Hepatocyte (in vitro differentiated cells): ENCODE measurements at regions not wholly inside any gene's neighbourhood (a gene's known extent, or its start where the extent isn't known, plus 50 kb on each side); places are given as distances from the start of the nearest gene placed in this dataset.

Experiments
- DNase-seq: peaks from one replicate; pipeline ENCODE4 v3.0.0-alpha.2; 2016; ENCODE audit warnings: low spot score
- H2AFZ ChIP-seq: fragments of 200-600 bp; sonication (generic); 2 replicates; pipeline ENCODE4 v1.6.0; 2016; ENCODE audit warnings: antibody characterized with exemption, mild to moderate bottlenecking
- H3K27ac ChIP-seq: fragments of 200-600 bp; sonication (generic); 2 replicates; pipeline ENCODE4 v1.5.1; 2016; ENCODE audit warnings: mild to moderate bottlenecking
- H3K27me3 ChIP-seq: fragments of 200-600 bp; sonication (generic); 2 replicates; pipeline ENCODE4 v1.6.1; 2016
- H3K36me3 ChIP-seq: fragments of 200-600 bp; sonication (generic); replicated peaks from 2 replicates; pipeline ENCODE4 v1.5.1; 2016; ENCODE audit warnings: low read depth; ENCODE audit not compliant: insufficient read depth
- H3K4me1 ChIP-seq: fragments of 200-600 bp; sonication (generic); 2 replicates; pipeline ENCODE4 v1.5.1; 2016; ENCODE audit warnings: mild to moderate bottlenecking, moderate library complexity; ENCODE audit not compliant: insufficient read depth
- H3K4me2 ChIP-seq: fragments of 200-600 bp; sonication (generic); 2 replicates; pipeline ENCODE4 v1.6.0; 2016
- H3K4me3 ChIP-seq: fragments of 200-600 bp; sonication (generic); 2 replicates; pipeline ENCODE4 v1.5.1; 2016; ENCODE audit warnings: mild to moderate bottlenecking
- H3K79me2 ChIP-seq: fragments of 200-600 bp; sonication (generic); 2 replicates; pipeline ENCODE4 v1.6.0; 2017; ENCODE audit warnings: mild to moderate bottlenecking
- H3K9me2 ChIP-seq: fragments of 200-600 bp; sonication (generic); replicated peaks from 2 replicates; pipeline ENCODE4 v1.6.0; 2017; ENCODE audit warnings: mild to moderate bottlenecking; ENCODE audit not compliant: insufficient read depth
- H3K9me3 ChIP-seq: fragments of 200-600 bp; sonication (generic); 2 replicates; pipeline ENCODE4 v1.5.1; 2016; ENCODE audit warnings: low read depth, mild to moderate bottlenecking
- H4K20me1 ChIP-seq: fragments of 200-600 bp; sonication (generic); 2 replicates; pipeline ENCODE4 v1.6.0; 2016; ENCODE audit warnings: mild to moderate bottlenecking; ENCODE audit not compliant: insufficient read depth, poor library complexity, severe bottlenecking
- EZH2 ChIP-seq: fragments of 200-600 bp; sonication (generic); IDR thresholded peaks from 2 replicates; pipeline ENCODE4 v1.6.1; 2016; ENCODE audit warnings: antibody characterized with exemption, mild to moderate bottlenecking, borderline replicate concordance
- EZH2phosphoT487 ChIP-seq: fragments of 200-600 bp; sonication (generic); IDR thresholded peaks from one replicate; pipeline ENCODE4 v1.6.1; 2018; ENCODE audit warnings: antibody characterized with exemption, mild to moderate bottlenecking, low read depth, moderate library complexity; ENCODE audit not compliant: unreplicated experiment, severe bottlenecking
- WGBS: methylation state at CpG from one replicate; pipeline ENCODE4 v1.1.6; 2016; ENCODE audit warnings: low lambda C conversion rate; ENCODE audit errors: missing lambda C conversion rate; 5-methylcytosine and 5-hydroxymethylcytosine counted together
- TF ChIP-seq, protein P1 (sequence below): fragments of 200-600 bp; sonication (generic); IDR thresholded peaks from 2 replicates; pipeline ENCODE4 v1.5.1; 2016; ENCODE audit warnings: antibody characterized with exemption, mild to moderate bottlenecking; ENCODE audit not compliant: poor library complexity

DNA sequence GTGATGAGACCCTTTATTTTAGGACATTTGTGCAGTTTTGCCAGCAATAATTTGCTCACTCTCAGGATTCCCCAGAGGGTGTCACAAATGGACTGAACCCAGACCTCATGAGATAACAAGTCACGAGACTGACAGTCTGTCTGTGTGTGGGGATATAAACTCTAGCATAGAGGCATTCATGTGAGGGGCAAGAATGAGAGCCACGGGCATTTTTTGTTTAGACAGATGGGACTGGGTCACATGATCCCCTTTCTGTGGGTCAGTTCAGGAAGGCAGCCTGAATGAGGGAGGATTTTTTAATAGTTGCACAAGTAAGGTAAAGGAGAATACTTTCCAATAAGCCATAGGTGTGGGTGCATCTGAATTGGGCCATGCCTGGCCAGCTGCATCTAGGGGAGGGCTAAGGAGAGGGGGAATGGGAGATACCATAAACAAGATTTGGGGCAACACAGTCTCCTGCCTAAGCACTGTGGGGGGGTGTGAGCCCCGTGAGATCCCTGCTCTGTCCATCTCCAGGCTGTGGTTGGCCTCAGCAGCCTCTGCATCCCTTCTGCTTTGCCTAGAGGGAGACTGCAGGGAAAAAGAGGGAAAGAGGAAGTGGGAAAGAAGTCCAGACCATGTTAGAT lies 66.6 kb downstream of the NAV1 start:
- Histone ChIP-seq H3K27me3 (no peaks in the 10 kb centered on the region), H3K9me3 (no peaks in the 10 kb centered on the region), H3K36me3 (no peaks in the 10 kb centered on the region), H3K9me2 (no peaks in the 10 kb centered on the region), H3K4me3 (no peak overlapping the region), H3K4me1 (peaks cover 7% of the 10 kb centered on the region), H2AFZ (no peak overlapping the region), H3K4me2 (no peak overlapping the region), H4K20me1 (no peaks in the 10 kb centered on the region), H3K27ac (no peak overlapping the region), H3K79me2 (no peaks in the 10 kb centered on the region)
- TF ChIP-seq EZH2phosphoT487 (no peak), EZH2 (no peak)
- TF ChIP-seq, protein P1, sequence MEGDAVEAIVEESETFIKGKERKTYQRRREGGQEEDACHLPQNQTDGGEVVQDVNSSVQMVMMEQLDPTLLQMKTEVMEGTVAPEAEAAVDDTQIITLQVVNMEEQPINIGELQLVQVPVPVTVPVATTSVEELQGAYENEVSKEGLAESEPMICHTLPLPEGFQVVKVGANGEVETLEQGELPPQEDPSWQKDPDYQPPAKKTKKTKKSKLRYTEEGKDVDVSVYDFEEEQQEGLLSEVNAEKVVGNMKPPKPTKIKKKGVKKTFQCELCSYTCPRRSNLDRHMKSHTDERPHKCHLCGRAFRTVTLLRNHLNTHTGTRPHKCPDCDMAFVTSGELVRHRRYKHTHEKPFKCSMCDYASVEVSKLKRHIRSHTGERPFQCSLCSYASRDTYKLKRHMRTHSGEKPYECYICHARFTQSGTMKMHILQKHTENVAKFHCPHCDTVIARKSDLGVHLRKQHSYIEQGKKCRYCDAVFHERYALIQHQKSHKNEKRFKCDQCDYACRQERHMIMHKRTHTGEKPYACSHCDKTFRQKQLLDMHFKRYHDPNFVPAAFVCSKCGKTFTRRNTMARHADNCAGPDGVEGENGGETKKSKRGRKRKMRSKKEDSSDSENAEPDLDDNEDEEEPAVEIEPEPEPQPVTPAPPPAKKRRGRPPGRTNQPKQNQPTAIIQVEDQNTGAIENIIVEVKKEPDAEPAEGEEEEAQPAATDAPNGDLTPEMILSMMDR, result no peak
- 47% methylated on average over 3 of the region's 3 CpGs for WGBS
- no peak for DNase-seq

DNA sequence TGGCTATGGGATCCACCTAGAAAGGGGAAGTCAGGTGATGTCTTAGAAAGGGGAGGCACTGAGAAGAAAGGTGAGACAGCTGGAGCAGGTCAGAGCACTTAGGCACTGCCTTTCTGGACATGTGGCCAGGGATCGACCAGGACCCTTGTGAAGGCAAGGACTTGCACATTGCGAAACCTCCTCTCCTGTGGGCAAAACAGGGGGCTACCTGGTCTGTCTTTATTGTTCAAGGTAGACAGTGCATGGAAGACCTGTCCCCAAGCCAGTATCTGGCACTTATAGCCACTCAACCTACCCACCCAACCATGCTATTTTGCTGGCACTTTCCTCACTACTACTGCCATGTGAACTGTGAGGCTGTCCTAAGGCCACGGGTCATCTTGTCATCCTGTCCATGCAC lies 67.2 kb downstream of the NAV1 start:
- Histone ChIP-seq H3K4me1 (peaks cover 7% of the 10 kb centered on the region), H4K20me1 (no peaks in the 10 kb centered on the region), H3K9me2 (no peaks in the 10 kb centered on the region)

DNA sequence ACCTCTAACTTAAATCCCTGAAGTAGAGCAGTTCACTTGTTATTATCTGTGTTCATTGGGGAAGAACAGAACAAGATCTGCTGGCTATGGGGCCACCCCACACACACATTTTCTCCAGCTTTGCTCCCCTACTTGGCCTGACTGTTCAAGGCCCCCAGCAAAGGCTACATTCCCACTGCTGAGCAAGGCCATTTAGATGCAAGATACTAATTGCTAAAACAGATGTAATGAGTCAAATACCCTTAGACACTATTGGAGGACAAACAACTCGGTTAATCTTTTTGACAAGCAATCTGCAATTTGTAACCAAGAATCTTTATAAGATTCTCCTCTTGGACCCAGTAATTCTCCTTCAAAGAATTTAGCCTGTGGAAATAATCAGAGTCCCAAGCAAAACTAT lies 67.7 kb downstream of the NAV1 start:
- peaks cover 7% of the 10 kb centered on the region for H3K4me1 ChIP-seq
- no peaks in the 10 kb centered on the region for H4K20me1 ChIP-seq
- DNase-seq, result no peak
- H3K27ac ChIP-seq, result no peak overlapping the region
- H3K4me3 ChIP-seq, result no peak overlapping the region
- no peaks in the 10 kb centered on the region for H3K9me2 ChIP-seq
- no peaks in the 10 kb centered on the region for H3K9me3 ChIP-seq
- H2AFZ ChIP-seq, result no peak overlapping the region
- WGBS, result 86% methylated on average over 1 of the region's 1 CpG
- no peak for TF ChIP-seq EZH2
- no peaks in the 10 kb centered on the region for H3K36me3 ChIP-seq
- no peak overlapping the region for H3K4me2 ChIP-seq
- H3K27me3 ChIP-seq, result no peaks in the 10 kb centered on the region
- H3K79me2 ChIP-seq, result no peaks in the 10 kb centered on the region

More for the DNA sequence above, 67.2 kb downstream of the NAV1 start:
- H3K4me3 ChIP-seq, result no peak overlapping the region
- H3K9me3 ChIP-seq, result no peaks in the 10 kb centered on the region
- H3K79me2 ChIP-seq, result no peaks in the 10 kb centered on the region
- WGBS, result 97% methylated on average over 3 of the region's 3 CpGs
- TF ChIP-seq EZH2phosphoT487, result no peak
- TF ChIP-seq, protein P1, result no peak
- no peak for TF ChIP-seq EZH2
- DNase-seq, result no peak
- H2AFZ ChIP-seq, result no peak overlapping the region
- no peaks in the 10 kb centered on the region for H3K27me3 ChIP-seq
- no peak overlapping the region for H3K27ac ChIP-seq
- H3K4me2 ChIP-seq, result no peak overlapping the region
- H3K36me3 ChIP-seq, result no peaks in the 10 kb centered on the region

DNA sequence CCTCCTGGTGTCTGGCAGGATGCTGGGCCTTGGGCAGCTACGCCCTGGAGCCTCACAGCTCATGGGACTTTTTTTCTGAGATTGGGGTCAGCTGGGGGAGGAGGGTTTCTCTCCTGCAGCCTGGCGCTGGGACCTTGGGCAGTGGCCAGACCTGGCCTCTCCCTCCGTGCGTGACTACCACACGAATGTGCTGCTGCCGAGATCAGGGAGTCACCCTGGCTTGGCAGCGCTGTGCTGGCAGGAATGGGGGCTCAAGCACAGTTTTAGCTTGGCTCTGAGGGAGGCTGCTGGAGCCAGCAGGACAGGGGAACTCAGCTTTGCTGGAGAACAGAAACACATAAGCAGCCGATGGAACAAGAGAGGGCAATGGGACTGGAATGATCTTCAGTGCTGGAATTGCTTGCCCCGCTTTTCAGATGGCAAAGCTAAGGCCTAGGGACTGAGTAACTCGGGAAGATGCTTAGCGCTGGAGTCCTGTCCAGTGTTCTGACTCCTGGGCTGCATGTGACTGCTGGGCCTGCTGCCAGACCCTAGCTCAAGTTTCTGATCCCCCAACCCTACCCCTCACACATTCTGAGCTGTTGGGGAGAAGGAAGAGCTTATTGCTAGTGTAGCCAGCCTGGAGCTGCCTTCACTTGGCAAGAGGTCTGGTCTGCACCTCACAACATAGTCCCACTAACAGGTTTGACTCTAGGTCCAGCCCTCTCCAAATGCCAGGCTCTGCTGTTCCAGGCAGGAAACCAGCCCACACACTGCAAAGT lies 69.9 kb downstream of the NAV1 start:
- H3K79me2 ChIP-seq, result no peaks in the 10 kb centered on the region
- no peak overlapping the region for H3K4me2 ChIP-seq
- H3K4me3 ChIP-seq, result no peak overlapping the region
- no peaks in the 10 kb centered on the region for H3K27me3 ChIP-seq
- no peak for TF ChIP-seq EZH2
- TF ChIP-seq, protein P1, result no peak
- no peak for TF ChIP-seq EZH2phosphoT487
- H3K36me3 ChIP-seq, result no peaks in the 10 kb centered on the region
- no peaks in the 10 kb centered on the region for H3K9me3 ChIP-seq
- no peaks in the 10 kb centered on the region for H3K9me2 ChIP-seq
- no peak for DNase-seq
- WGBS, result 93% methylated on average over 11 of the region's 11 CpGs
- no peak overlapping the region for H2AFZ ChIP-seq
- no peaks in the 10 kb centered on the region for H4K20me1 ChIP-seq
- H3K4me1 ChIP-seq, result no peaks in the 10 kb centered on the region
- no peak overlapping the region for H3K27ac ChIP-seq
